Mammary epithelial cell (primary cell): ENCODE measurements at regions not wholly inside any gene's neighbourhood (a gene's known extent, or its start where the extent isn't known, plus 50 kb on each side); places are given as distances from the start of the nearest gene placed in this dataset.

ENCODE experiments used
- EZH2 ChIP-seq: IDR thresholded peaks from 2 replicates; pipeline ENCODE4 v1.6.1; 2012; ENCODE audit warnings: low read length, inconsistent platforms, borderline replicate concordance
- TF ChIP-seq, protein P1 (sequence below), 2 donors: IDR thresholded peaks in 1 of 2; conservative IDR thresholded peaks in 1 of 2; 2 replicates each; pipeline ENCODE4 v1.5.1; 2011 to 2012; ENCODE audit warnings: inconsistent platforms in 2 of 2, low read length in 2 of 2, mild to moderate bottlenecking in 2 of 2, control low read depth in 1 of 2, low read depth in 1 of 2; ENCODE audit not compliant: insufficient read depth in 1 of 2; ENCODE audit errors: extremely low read depth in 1 of 2

DNA sequence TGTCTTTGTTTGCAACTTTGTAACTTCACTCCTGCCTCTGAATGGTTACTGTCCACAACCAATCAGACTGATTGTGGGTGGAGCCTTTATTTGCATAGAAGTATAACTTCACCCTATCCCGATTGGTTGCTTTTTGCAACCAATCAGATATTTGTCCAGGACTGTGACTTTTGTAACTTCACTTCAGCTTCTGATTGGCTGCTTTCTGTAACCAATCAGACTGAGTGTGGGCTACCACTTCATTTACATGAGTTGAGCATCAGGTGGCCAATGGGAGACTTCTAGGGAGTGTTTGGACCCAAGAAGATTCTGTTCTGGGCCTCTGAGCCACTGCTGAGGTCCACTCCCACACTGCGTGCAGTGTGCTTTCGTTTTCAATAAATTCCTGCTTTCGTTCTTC, 1810.7 kb upstream of the CDH6 start:
- TF ChIP-seq, protein P1, sequence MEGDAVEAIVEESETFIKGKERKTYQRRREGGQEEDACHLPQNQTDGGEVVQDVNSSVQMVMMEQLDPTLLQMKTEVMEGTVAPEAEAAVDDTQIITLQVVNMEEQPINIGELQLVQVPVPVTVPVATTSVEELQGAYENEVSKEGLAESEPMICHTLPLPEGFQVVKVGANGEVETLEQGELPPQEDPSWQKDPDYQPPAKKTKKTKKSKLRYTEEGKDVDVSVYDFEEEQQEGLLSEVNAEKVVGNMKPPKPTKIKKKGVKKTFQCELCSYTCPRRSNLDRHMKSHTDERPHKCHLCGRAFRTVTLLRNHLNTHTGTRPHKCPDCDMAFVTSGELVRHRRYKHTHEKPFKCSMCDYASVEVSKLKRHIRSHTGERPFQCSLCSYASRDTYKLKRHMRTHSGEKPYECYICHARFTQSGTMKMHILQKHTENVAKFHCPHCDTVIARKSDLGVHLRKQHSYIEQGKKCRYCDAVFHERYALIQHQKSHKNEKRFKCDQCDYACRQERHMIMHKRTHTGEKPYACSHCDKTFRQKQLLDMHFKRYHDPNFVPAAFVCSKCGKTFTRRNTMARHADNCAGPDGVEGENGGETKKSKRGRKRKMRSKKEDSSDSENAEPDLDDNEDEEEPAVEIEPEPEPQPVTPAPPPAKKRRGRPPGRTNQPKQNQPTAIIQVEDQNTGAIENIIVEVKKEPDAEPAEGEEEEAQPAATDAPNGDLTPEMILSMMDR (conservative IDR thresholded peaks at IDR 0.05 in 1 of 2, IDR thresholded peaks at IDR 0.05 in 1 of 2; ENCODE audit: extremely low read depth in 1 of 2, insufficient read depth in 1 of 2, low read depth in 1 of 2, low read length in 2 of 2) = no peak
- TF ChIP-seq EZH2 = no peak
